GM12891 (cell line): ENCODE measurements at regions not wholly inside any gene's neighbourhood (a gene's known extent, or its start where the extent isn't known, plus 50 kb on each side); places are given as distances from the start of the nearest gene placed in this dataset.

Source experiments
- PAX5 ChIP-seq: IDR thresholded peaks from 2 replicates; pipeline ENCODE4 v1.6.1; 2011; ENCODE audit warnings: low read length, moderate library complexity, mild to moderate bottlenecking; ENCODE audit not compliant: insufficient read depth, severe bottlenecking
- TAF1 ChIP-seq: IDR thresholded peaks from 2 replicates; pipeline ENCODE4 v1.6.1; 2011; ENCODE audit warnings: low read depth, low read length, control low read depth

- no peak for TF ChIP-seq TAF1
- TF ChIP-seq PAX5: no peak
These were observed 130.0 kb upstream of the MC4R start for GRCh38 chr18:60502591-60502990.
